Spleen (tissue), 11 donors: ENCODE measurements at regions not wholly inside any gene's neighbourhood (a gene's known extent, or its start where the extent isn't known, plus 50 kb on each side); places are given as distances from the start of the nearest gene placed in this dataset.
A peak's percentile ranks its signal among the peaks of the same experiment; 100 is the strongest.

ENCODE experiments used
- DNase-seq: peaks from one replicate; pipeline ENCODE4 v3.0.0-alpha.2; 2020
- H3K27ac ChIP-seq, 8 donors: fragments of 200-600 bp; sonication (generic) in 7 of 8; 1 replicate in 4 of 8; 2 replicates in 4 of 8; pipeline versions ENCODE4 v1.5.0 to v1.8.0; 2016 to 2021; ENCODE audit warnings: inconsistent platforms in 4 of 8, mild to moderate bottlenecking in 4 of 8, moderate library complexity in 1 of 8
- H3K27me3 ChIP-seq, 7 donors: fragments of 200-600 bp; sonication (generic) in 6 of 7; replicated peaks in 1 of 7; 1 replicate in 4 of 7; 2 replicates in 3 of 7; pipeline versions ENCODE4 v1.5.0 to v1.8.0; 2016 to 2021; ENCODE audit warnings: inconsistent platforms in 3 of 7, mild to moderate bottlenecking in 1 of 7
- H3K36me3 ChIP-seq, 6 donors: fragments of 200-600 bp; sonication (generic) in 5 of 6; 1 replicate in 4 of 6; 2 replicates in 2 of 6; pipeline versions ENCODE4 v1.5.0 to v1.8.0; 2016 to 2021; ENCODE audit warnings: inconsistent platforms in 2 of 6
- H3K4me1 ChIP-seq, 6 donors: fragments of 200-600 bp; sonication (generic) in 5 of 6; 1 replicate in 3 of 6; 2 replicates in 3 of 6; pipeline versions ENCODE4 v1.5.0 to v1.8.0; 2016 to 2021; ENCODE audit warnings: inconsistent platforms in 3 of 6
- H3K4me3 ChIP-seq, 8 donors: fragments of 200-600 bp; sonication (generic) in 7 of 8; 1 replicate in 4 of 8; 2 replicates in 4 of 8; pipeline versions ENCODE4 v1.5.0 to v1.8.0; 2016 to 2021; ENCODE audit warnings: inconsistent platforms in 4 of 8, mild to moderate bottlenecking in 4 of 8, moderate library complexity in 2 of 8
- H3K9me3 ChIP-seq, 8 donors: fragments of 200-600 bp; sonication (generic) in 7 of 8; 1 replicate in 4 of 8; 2 replicates in 4 of 8; pipeline versions ENCODE4 v1.5.0 to v1.8.0; 2016 to 2021; ENCODE audit warnings: inconsistent platforms in 4 of 8
- POLR2A ChIP-seq, 3 donors: fragments of 450-650 bp; IDR thresholded peaks; one replicate each; pipeline ENCODE4 v1.5.1; 2017; ENCODE audit warnings: antibody characterized with exemption in 3 of 3, mild to moderate bottlenecking in 1 of 3
- POLR2AphosphoS5 ChIP-seq, 3 donors: sonication (generic); formaldehyde crosslinking; IDR thresholded peaks; one replicate each; pipeline ENCODE4 v1.5.1; 2017; ENCODE audit warnings: antibody characterized with exemption in 3 of 3
- WGBS, 5 donors: extraction: QIAGEN DNeasy Blood & Tissue Kit in 3 of 5; methylation state at CpG; one replicate each; pipeline versions ENCODE4 v1.1.5 to v1.1.7; 2013 to 2018; 5-methylcytosine and 5-hydroxymethylcytosine counted together
- intact Hi-C: fragments of 100-400 bp; cut with DNase I; formaldehyde crosslinking; loops from one replicate; pipeline ENCODE4 v1.15.0; 2023; ENCODE audit warnings: low total_unique reads
- TF ChIP-seq, protein P1 (sequence below), 11 experiments: fragments of 200-600 bp in 7 of 11; fragments of 450-650 bp in 4 of 11; sonication (generic) in 4 of 11; IDR thresholded peaks in 8 of 11; conservative IDR thresholded peaks in 3 of 11; 1 replicate in 7 of 11; 2 replicates in 4 of 11; pipeline versions ENCODE4 v1.4.0 to v1.8.0; 2016 to 2021; ENCODE audit warnings: antibody characterized with exemption in 11 of 11, inconsistent platforms in 4 of 11, mild to moderate bottlenecking in 1 of 11
- donor health status: healthy with polysubstance abuse.
- donor health status: DM: no; HTN: no; CAD: no; lungs with moderate emphysema.
- donor health status: DM: no; HTN: no; CAD: no.
- donor health status: Bipolar disorder and iron deficiency.
- donor health status: healthy.
- donor health status: DM: no; HTN: no; CAD: no.
- donor health status: DM: yes; HTN: yes; CAD: no.

DNA sequence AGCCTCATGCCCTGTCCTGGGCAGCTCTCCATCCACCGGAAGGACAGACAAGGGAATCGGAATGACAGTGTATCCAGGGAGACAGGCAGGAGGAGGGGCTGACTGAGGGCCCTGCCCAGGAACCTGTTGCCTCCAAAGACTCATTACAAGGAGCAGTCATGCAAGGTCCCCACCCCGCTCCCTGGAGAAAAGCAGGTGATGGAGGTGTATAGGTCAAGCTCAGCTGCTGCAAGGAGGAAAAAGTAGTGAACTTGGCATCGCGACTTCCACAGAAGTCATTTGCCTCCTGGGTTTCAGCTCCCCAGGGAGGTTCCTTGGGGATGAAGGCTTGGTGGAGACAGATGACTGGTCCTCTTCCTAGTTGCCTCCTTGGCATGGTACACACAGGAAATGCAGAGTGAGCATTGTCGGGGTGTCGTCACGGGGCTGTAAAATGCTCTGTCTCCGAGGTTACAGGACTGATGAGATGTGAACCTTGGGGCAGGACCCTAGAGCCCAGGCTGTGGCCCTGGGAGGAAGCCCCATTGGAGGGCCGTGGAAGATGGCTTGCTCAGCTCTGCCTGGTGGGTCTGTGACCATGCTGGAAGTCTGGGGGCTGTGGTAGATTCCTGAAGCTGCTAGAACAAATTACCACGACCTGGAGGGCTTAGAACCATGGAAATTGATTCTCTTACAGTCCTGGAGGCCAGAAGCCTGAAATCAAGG is 219.6 kb upstream of the C1orf174 start:
- Histone ChIP-seq H3K4me3 (no peak overlapping the region), H3K27me3 (peaks cover 0 to 27% (median 0%) of the 10 kb centered on the region in 7 donors), H3K36me3 (no peaks in the 10 kb centered on the region), H3K27ac (no peak overlapping the region), H3K9me3 (peaks cover 0 to 16% (median 2%) of the 10 kb centered on the region in 8 donors), H3K4me1 (no peaks in the 10 kb centered on the region)
- TF ChIP-seq POLR2A (IDR thresholded peaks at IDR 0.05) (no peak), POLR2AphosphoS5 (IDR thresholded peaks at IDR 0.05) (no peak)
- TF ChIP-seq, protein P1, sequence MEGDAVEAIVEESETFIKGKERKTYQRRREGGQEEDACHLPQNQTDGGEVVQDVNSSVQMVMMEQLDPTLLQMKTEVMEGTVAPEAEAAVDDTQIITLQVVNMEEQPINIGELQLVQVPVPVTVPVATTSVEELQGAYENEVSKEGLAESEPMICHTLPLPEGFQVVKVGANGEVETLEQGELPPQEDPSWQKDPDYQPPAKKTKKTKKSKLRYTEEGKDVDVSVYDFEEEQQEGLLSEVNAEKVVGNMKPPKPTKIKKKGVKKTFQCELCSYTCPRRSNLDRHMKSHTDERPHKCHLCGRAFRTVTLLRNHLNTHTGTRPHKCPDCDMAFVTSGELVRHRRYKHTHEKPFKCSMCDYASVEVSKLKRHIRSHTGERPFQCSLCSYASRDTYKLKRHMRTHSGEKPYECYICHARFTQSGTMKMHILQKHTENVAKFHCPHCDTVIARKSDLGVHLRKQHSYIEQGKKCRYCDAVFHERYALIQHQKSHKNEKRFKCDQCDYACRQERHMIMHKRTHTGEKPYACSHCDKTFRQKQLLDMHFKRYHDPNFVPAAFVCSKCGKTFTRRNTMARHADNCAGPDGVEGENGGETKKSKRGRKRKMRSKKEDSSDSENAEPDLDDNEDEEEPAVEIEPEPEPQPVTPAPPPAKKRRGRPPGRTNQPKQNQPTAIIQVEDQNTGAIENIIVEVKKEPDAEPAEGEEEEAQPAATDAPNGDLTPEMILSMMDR (IDR thresholded peaks at IDR 0.05 in 8 of 11, conservative IDR thresholded peaks at IDR 0.05 in 3 of 11), result no peak
- WGBS, 5 donors, result 60 to 64% (median 64%) methylated on average over 11 of the region's 11 CpGs
- intact Hi-C loops, result no loop called here
- peak; percentile 34 for DNase-seq

DNA sequence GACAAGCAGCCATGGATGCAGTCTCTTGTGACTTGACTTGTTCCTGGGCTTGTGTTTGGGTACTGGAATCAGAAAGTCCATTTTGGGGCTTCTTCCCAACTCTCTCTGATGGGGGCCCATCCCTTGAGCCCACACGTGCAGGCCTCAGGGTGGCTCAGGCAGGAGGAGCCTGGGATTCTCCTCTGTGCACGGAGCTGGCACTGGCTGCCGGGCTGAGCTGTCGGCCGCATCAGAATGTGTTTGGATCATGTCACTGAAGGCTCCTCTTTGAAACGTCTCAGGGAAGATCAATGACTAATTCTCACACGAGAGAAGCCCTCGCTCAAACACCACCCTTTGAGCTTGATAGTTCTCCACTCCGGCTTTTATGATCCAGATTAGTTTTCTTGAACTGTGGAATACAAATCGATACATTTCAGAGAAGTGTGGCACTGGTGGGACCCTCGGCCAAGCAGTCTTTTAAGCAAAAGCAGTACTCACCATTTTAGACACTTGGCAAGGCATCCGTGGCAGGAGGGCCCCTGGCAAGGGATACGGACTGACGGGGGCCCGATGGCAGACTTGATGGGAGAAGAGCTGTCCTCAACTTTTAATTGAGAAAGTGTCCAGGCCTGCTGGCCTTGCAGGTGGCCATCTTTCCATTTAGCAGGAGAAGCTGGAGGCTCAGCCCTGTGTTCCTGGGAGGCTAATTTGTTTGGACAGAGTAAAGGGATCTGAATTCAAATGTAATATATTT is 220.7 kb upstream of the C1orf174 start:
- WGBS, 5 donors, result 57 to 79% (median 70%) methylated on average over 15 of the region's 15 CpGs
- Histone ChIP-seq H3K27ac (no peak overlapping the region), H3K27me3 (peaks cover 0 to 27% (median 0%) of the 10 kb centered on the region in 7 donors), H3K4me1 (no peaks in the 10 kb centered on the region), H3K4me3 (no peak overlapping the region), H3K36me3 (no peaks in the 10 kb centered on the region), H3K9me3 (peaks cover 0 to 7% (median 0%) of the 10 kb centered on the region in 8 donors)
- intact Hi-C loops, result no loop called here
- DNase-seq, result peak; percentile 55
- TF ChIP-seq, protein P1 (IDR thresholded peaks at IDR 0.05 in 8 of 11, conservative IDR thresholded peaks at IDR 0.05 in 3 of 11), result no peak
- no peak for TF ChIP-seq POLR2AphosphoS5 (IDR thresholded peaks at IDR 0.05)
- no peak for TF ChIP-seq POLR2A (IDR thresholded peaks at IDR 0.05)

DNA sequence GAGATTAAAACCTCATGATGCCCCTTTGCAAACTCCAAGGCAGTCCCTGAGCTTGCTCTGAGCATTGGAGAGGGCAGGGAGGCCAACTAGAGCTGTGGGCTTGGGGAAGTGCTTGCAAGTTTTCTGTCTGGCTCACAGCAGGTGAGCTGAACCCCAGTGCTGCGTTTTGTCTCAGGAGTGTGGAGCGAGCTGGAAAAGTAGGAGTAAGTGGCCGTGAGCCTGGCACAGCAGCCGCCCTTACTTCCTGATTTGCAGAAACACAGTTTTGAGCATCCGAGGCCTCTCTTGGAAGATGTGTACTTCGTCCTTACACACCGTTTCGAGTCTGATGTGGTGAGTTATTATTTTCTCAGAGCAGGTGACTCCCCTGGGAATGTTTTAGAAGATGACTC is 221.2 kb upstream of the C1orf174 start:
- WGBS, 5 donors, result 67 to 85% (median 73%) methylated on average over 8 of the region's 8 CpGs
- Histone ChIP-seq H3K4me1 (no peaks in the 10 kb centered on the region), H3K27ac (no peak overlapping the region), H3K4me3 (no peak overlapping the region), H3K27me3 (peaks cover 0 to 27% (median 0%) of the 10 kb centered on the region in 7 donors), H3K9me3 (peaks cover 0 to 7% (median 0%) of the 10 kb centered on the region in 8 donors), H3K36me3 (no peaks in the 10 kb centered on the region)
- DNase-seq, result no peak
- TF ChIP-seq POLR2AphosphoS5 (IDR thresholded peaks at IDR 0.05) (no peak), POLR2A (IDR thresholded peaks at IDR 0.05) (no peak)
- TF ChIP-seq, protein P1 (IDR thresholded peaks at IDR 0.05 in 8 of 11, conservative IDR thresholded peaks at IDR 0.05 in 3 of 11), result no peak
- intact Hi-C loops, result no loop called here
